ENCODE measurements at regions not wholly inside any gene's neighbourhood (a gene's known extent, or its start where the extent isn't known, plus 50 kb on each side); places are given as distances from the start of the nearest gene placed in this dataset.

DNA sequence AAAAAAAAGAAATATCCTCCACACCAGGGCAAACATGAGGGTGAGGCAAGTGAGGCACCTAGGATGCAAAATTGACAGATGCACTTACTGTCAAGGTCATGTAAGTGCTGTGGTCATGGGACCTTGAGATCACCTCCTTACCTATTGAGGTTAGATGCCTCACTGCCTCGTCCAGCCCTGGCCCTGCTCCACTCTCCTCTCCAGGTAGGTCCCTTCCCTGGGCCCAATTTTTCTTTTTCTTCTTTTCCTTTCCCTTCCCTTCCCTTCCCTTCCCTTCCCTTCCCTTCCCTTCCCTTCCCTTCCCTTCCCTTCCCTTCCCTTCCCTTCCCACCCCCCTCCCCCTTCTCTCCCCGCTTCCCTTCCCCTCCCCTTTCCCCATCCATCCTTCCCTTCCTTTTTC lies 71.1 kb upstream of the DLG1 start:
- no peaks in the 10 kb centered on the region for H3F3A ChIP-seq (ENCODE audit: control insufficient read depth, insufficient read depth)
- no peak for TF ChIP-seq EZH2phosphoT487 (IDR thresholded peaks at IDR 0.05; ENCODE audit: borderline replicate concordance, low read length)
- TF ChIP-seq, protein P1, sequence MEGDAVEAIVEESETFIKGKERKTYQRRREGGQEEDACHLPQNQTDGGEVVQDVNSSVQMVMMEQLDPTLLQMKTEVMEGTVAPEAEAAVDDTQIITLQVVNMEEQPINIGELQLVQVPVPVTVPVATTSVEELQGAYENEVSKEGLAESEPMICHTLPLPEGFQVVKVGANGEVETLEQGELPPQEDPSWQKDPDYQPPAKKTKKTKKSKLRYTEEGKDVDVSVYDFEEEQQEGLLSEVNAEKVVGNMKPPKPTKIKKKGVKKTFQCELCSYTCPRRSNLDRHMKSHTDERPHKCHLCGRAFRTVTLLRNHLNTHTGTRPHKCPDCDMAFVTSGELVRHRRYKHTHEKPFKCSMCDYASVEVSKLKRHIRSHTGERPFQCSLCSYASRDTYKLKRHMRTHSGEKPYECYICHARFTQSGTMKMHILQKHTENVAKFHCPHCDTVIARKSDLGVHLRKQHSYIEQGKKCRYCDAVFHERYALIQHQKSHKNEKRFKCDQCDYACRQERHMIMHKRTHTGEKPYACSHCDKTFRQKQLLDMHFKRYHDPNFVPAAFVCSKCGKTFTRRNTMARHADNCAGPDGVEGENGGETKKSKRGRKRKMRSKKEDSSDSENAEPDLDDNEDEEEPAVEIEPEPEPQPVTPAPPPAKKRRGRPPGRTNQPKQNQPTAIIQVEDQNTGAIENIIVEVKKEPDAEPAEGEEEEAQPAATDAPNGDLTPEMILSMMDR (IDR thresholded peaks at IDR 0.05; ENCODE audit: low read depth, low read length, poor library complexity, severe bottlenecking) = no peak
- H3K27me3 ChIP-seq (ENCODE audit: control insufficient read depth, low read length) = peaks cover 30% of the 10 kb centered on the region; the same call in 1 of the 2 replicates

DNA sequence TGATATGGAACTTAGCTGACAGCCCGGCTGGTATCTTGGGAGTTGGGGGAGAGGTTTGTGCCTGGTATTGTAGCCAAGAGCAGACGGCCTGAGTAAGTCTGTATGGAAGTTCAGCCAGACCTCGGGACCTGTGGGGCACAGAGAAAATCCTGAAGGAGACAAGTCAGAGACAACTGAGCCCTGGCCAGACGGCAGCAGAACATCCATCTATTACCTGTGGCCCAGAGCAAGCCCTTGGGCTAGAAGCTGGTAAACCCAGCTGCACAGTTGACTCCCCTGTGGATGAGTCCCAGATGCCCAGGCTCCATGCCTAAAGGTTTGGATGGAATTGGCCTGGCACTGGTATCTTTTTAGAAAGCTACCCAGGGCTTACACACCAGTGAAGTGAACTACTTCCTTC lies 70.4 kb upstream of the DLG1 start:
- Histone ChIP-seq H3K27me3 (ENCODE audit: control insufficient read depth, low read length) (peaks cover 32% of the 10 kb centered on the region; the same call in 1 of the 2 replicates), H3K4me3 (ENCODE audit: low read length) (no peak overlapping the region), H3F3A (ENCODE audit: control insufficient read depth, insufficient read depth) (no peaks in the 10 kb centered on the region), H4K20me1 (ENCODE audit: control insufficient read depth, insufficient read depth, low read depth, low read length) (no peaks in the 10 kb centered on the region), H3K79me2 (ENCODE audit: control insufficient read depth, low read length) (no peaks in the 10 kb centered on the region), H3K36me3 (ENCODE audit: control insufficient read depth, low read length) (no peaks in the 10 kb centered on the region), H3K4me2 (ENCODE audit: low read length) (no peak overlapping the region), H3K27ac (ENCODE audit: low read depth, low read length) (no peak overlapping the region), H3K9me2 (replicated peaks; ENCODE audit: control insufficient read depth, low read length) (no peaks in the 10 kb centered on the region), H3K9me3 (ENCODE audit: control insufficient read depth, insufficient read depth, low read length) (no peaks in the 10 kb centered on the region), H3K4me1 (ENCODE audit: control insufficient read depth, low read length) (no peaks in the 10 kb centered on the region)
- TF ChIP-seq, protein P1 (IDR thresholded peaks at IDR 0.05; ENCODE audit: low read depth, low read length, poor library complexity, severe bottlenecking) = no peak
- no peak for TF ChIP-seq EZH2phosphoT487 (IDR thresholded peaks at IDR 0.05; ENCODE audit: borderline replicate concordance, low read length)

More for the DNA sequence above, 71.1 kb upstream of the DLG1 start:
- Histone ChIP-seq H3K4me3 (ENCODE audit: low read length) (no peak overlapping the region), H3K9me3 (ENCODE audit: control insufficient read depth, insufficient read depth, low read length) (no peaks in the 10 kb centered on the region), H4K20me1 (ENCODE audit: control insufficient read depth, insufficient read depth, low read depth, low read length) (no peaks in the 10 kb centered on the region), H3K36me3 (ENCODE audit: control insufficient read depth, low read length) (no peaks in the 10 kb centered on the region), H3K4me1 (ENCODE audit: control insufficient read depth, low read length) (no peaks in the 10 kb centered on the region), H3K27ac (ENCODE audit: low read depth, low read length) (no peak overlapping the region), H3K9me2 (replicated peaks; ENCODE audit: control insufficient read depth, low read length) (no peaks in the 10 kb centered on the region), H3K4me2 (ENCODE audit: low read length) (no peak overlapping the region), H3K79me2 (ENCODE audit: control insufficient read depth, low read length) (no peaks in the 10 kb centered on the region)

DNA sequence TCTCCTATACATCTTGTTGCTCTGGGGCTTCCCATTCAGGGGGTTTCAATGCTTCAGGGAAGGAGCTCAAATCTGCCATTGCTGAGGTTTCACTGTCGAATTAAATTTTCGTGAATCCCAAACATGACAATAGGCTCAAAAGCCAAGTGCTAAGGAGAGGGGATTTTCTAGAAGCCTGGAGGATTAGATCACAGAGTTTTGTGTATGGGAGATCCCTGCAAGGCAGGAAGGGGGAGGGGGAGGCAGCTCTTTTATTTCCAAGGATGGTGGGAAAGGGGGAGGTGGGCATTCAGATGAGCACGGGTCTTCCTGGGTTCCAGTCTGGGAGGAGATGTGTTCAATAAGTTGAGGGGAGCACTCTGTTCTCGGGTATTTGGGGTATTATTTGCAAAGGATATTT lies 69.9 kb upstream of the DLG1 start:
- no peaks in the 10 kb centered on the region for H3K9me3 ChIP-seq (ENCODE audit: control insufficient read depth, insufficient read depth, low read length)
- H3K9me2 ChIP-seq (replicated peaks; ENCODE audit: control insufficient read depth, low read length) = no peaks in the 10 kb centered on the region
- no peak overlapping the region for H3K4me2 ChIP-seq (ENCODE audit: low read length)
- H4K20me1 ChIP-seq (ENCODE audit: control insufficient read depth, insufficient read depth, low read depth, low read length) = no peaks in the 10 kb centered on the region
- H3F3A ChIP-seq (ENCODE audit: control insufficient read depth, insufficient read depth) = no peaks in the 10 kb centered on the region
- H3K4me1 ChIP-seq (ENCODE audit: control insufficient read depth, low read length) = no peaks in the 10 kb centered on the region
- H3K4me3 ChIP-seq (ENCODE audit: low read length) = no peak overlapping the region
- peaks cover 31% of the 10 kb centered on the region; the same call in 1 of the 2 replicates for H3K27me3 ChIP-seq (ENCODE audit: control insufficient read depth, low read length)
- H3K79me2 ChIP-seq (ENCODE audit: control insufficient read depth, low read length) = no peaks in the 10 kb centered on the region
- H3K36me3 ChIP-seq (ENCODE audit: control insufficient read depth, low read length) = no peaks in the 10 kb centered on the region
- H3K27ac ChIP-seq (ENCODE audit: low read depth, low read length) = no peak overlapping the region
- TF ChIP-seq, protein P1 (IDR thresholded peaks at IDR 0.05; ENCODE audit: low read depth, low read length, poor library complexity, severe bottlenecking) = no peak
- TF ChIP-seq EZH2phosphoT487 (IDR thresholded peaks at IDR 0.05; ENCODE audit: borderline replicate concordance, low read length) = no peak
